NB4 (cell line): ENCODE measurements at regions not wholly inside any gene's neighbourhood (a gene's known extent, or its start where the extent isn't known, plus 50 kb on each side); places are given as distances from the start of the nearest gene placed in this dataset.

ENCODE experiments used
- CTCF ChIP-seq: IDR thresholded peaks from one replicate; pipeline ENCODE4 v1.5.1; 2012; ENCODE audit warnings: low read depth, low read length
- POLR2A ChIP-seq: IDR thresholded peaks from 2 replicates; pipeline ENCODE4 v1.6.1; 2011; ENCODE audit warnings: mild to moderate bottlenecking; ENCODE audit not compliant: insufficient read length; ENCODE audit errors: extremely low read depth

- TF ChIP-seq CTCF (no peak), POLR2A (no peak)
Measured at GRCh38 chr9:29740518-29740917, 2167.2 kb upstream of the C9orf72 start.
